ENCODE measurements at regions not wholly inside any gene's neighbourhood (a gene's known extent, or its start where the extent isn't known, plus 50 kb on each side); places are given as distances from the start of the nearest gene placed in this dataset.

- no peak for TF ChIP-seq CTCF (conservative IDR thresholded peaks at IDR 0.05; ENCODE audit: low read depth, low read length)
- no peak for TF ChIP-seq EZH2 (IDR thresholded peaks at IDR 0.05; ENCODE audit: low read length, unreplicated experiment)
- no peak for TF ChIP-seq EZH2phosphoT487 (IDR thresholded peaks at IDR 0.05; ENCODE audit: borderline replicate concordance, low read length)
Measured at GRCh38 chr12:58206876-58207275, 265.5 kb downstream of the ATP23 start.
